Tibial artery (tissue), 4 donors: ENCODE measurements at regions not wholly inside any gene's neighbourhood (a gene's known extent, or its start where the extent isn't known, plus 50 kb on each side); places are given as distances from the start of the nearest gene placed in this dataset.

Experiments used
- DNase-seq, 2 donors: peaks; one replicate each; pipeline ENCODE4 v3.0.0-alpha.2; 2019
- H3K27ac ChIP-seq, 2 donors: fragments of 200-600 bp; sonication (generic) in 1 of 2; 1 replicate in 1 of 2; 2 replicates in 1 of 2; pipeline ENCODE4 v1.5.1; 2018 to 2019; ENCODE audit warnings: mild to moderate bottlenecking in 1 of 2
- H3K27me3 ChIP-seq, 2 donors: fragments of 200-600 bp; sonication (generic) in 1 of 2; one replicate each; pipeline versions ENCODE4 v1.5.1 to v1.6.0; 2016 to 2019
- H3K36me3 ChIP-seq, 3 donors: fragments of 200-600 bp; sonication (generic) in 2 of 3; one replicate each; pipeline ENCODE4 v1.5.1; 2016 to 2019; ENCODE audit warnings: mild to moderate bottlenecking in 2 of 3
- H3K4me1 ChIP-seq, 4 donors: fragments of 200-600 bp; sonication (generic) in 2 of 4; 1 replicate in 3 of 4; 2 replicates in 1 of 4; pipeline ENCODE4 v1.5.1; 2016 to 2019
- H3K4me3 ChIP-seq, 2 donors: fragments of 200-600 bp; sonication (generic) in 1 of 2; 1 replicate in 1 of 2; 2 replicates in 1 of 2; pipeline ENCODE4 v1.5.1; 2018 to 2019; ENCODE audit warnings: mild to moderate bottlenecking in 2 of 2
- H3K9me3 ChIP-seq, 3 donors: fragments of 200-600 bp; sonication (generic) in 1 of 3; one replicate each; pipeline ENCODE4 v1.5.1; 2016 to 2019
- CTCF ChIP-seq, 2 experiments: fragments of 200-600 bp in 1 of 2; fragments of 450-650 bp in 1 of 2; IDR thresholded peaks; one replicate each; pipeline ENCODE4 v1.5.1; 2017 to 2019; ENCODE audit warnings: antibody characterized with exemption in 2 of 2, mild to moderate bottlenecking in 1 of 2, moderate library complexity in 1 of 2
- intact Hi-C: fragments of 100-400 bp; cut with DNase I; formaldehyde crosslinking; loops from one replicate; pipeline ENCODE4 v1.15.0; 2023; ENCODE audit warnings: low total_unique reads

- H3K27ac ChIP-seq = no peak overlapping the region
- no peaks in the 10 kb centered on the region for H3K36me3 ChIP-seq
- intact Hi-C loops = no loop called here
- H3K4me1 ChIP-seq = no peaks in the 10 kb centered on the region
- no peak overlapping the region for H3K4me3 ChIP-seq
- no peak for TF ChIP-seq CTCF (IDR thresholded peaks at IDR 0.05)
- no peaks in the 10 kb centered on the region for H3K9me3 ChIP-seq
- no peaks in the 10 kb centered on the region for H3K27me3 ChIP-seq
- no peak for DNase-seq
Observed at GRCh38 chr4:179563741-179564140, 2121.5 kb upstream of the AGA start.

DNA sequence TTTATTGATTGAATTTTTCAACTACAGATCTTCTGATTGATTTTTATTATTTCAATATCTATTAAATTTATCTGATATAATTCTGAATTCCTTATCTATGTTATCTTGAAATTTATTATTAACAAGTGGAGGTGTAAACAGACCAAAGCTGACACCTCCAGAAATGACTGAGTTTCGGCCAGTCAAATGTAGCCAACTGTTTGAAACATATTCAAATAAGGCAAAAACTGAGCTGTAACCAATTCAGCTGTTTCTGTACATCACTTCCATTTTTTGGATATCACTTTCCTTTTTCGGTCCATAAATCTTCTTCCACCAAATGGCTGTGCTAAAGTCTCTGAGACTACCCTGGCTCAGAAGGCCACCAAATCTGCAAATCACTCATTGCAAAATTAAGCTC lies 2127.3 kb upstream of the AGA start:
- H3K4me3 ChIP-seq = no peak overlapping the region
- no peak for TF ChIP-seq CTCF (IDR thresholded peaks at IDR 0.05)
- no peaks in the 10 kb centered on the region for H3K9me3 ChIP-seq
- intact Hi-C loops = no loop called here
- no peaks in the 10 kb centered on the region for H3K27me3 ChIP-seq
- no peak overlapping the region for H3K27ac ChIP-seq
- no peaks in the 10 kb centered on the region for H3K4me1 ChIP-seq
- DNase-seq = no peak
- no peaks in the 10 kb centered on the region for H3K36me3 ChIP-seq

DNA sequence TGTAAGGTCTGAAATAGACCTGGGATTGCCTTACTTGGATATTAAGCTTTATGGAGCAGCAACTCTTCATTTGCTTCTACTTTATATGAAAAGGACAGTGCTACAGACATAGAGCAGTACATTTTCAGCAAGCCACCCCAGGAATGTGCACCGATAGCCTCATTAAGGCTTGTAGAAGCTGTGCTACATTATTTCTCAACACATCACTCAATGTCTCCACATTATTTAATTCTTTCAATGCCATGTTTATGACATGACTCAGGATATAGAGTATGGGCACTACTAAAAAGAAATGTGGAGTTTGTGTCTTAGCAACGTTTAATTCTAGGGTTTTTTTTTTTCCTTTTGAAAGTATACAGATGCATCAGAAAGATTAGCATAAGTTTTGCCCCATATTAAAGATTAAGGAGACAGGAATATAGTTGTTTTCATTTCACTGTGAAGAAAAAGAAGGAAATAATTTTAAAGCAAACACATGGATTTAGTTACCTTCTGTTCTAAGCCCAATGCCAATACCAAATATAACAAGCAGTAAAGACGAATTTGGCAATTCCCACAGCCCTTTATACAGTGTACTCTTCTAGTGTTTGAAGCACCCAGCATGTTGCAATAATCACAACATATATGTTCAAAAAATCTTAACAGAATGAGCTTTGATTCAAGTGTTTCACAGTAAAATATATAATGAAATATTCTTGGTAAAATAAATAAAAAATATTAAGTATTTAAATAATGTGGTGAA lies 2140.1 kb upstream of the AGA start:
- Histone ChIP-seq H3K36me3 (no peaks in the 10 kb centered on the region), H3K27me3 (no peaks in the 10 kb centered on the region), H3K4me1 (no peaks in the 10 kb centered on the region), H3K27ac (no peak overlapping the region), H3K4me3 (no peak overlapping the region), H3K9me3 (peaks cover 0 to 5% (median 0%) of the 10 kb centered on the region in 3 donors)
- TF ChIP-seq CTCF (IDR thresholded peaks at IDR 0.05) = no peak
- intact Hi-C loops = no loop called here
- no peak for DNase-seq

GRCh38 chr4:179583221-179583620 lies 2141.0 kb upstream of the AGA start:
- Histone ChIP-seq H3K9me3 (peaks cover 0 to 2% (median 0%) of the 10 kb centered on the region in 3 donors), H3K36me3 (no peaks in the 10 kb centered on the region), H3K27me3 (no peaks in the 10 kb centered on the region), H3K27ac (no peak overlapping the region), H3K4me3 (no peak overlapping the region), H3K4me1 (no peaks in the 10 kb centered on the region)
- no peak for DNase-seq
- no peak for TF ChIP-seq CTCF (IDR thresholded peaks at IDR 0.05)
- intact Hi-C loops = no loop called here

DNA sequence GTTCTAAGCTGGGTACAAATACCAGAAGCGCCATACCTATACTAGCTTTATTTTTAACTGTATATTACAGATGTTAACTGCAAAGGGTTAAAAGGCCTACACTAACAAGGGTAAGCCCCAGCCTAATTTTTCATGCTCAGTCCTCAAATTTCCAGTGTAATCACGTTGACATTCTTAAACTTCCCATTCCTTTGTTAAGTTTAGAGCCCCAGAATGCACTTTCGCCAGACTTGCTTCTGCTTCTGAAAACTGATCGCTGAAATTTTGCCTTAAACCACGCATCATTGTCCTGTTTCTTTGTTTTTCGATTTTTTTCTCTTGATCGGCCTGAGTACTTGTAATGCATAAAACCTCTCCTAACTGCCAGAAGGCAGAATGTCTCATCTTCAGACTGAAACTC lies 2141.9 kb upstream of the AGA start:
- Histone ChIP-seq H3K27me3 (no peaks in the 10 kb centered on the region), H3K4me3 (no peak overlapping the region), H3K36me3 (no peaks in the 10 kb centered on the region), H3K4me1 (no peaks in the 10 kb centered on the region), H3K9me3 (no peaks in the 10 kb centered on the region), H3K27ac (no peak overlapping the region)
- intact Hi-C loops = no loop called here
- DNase-seq = no peak
- no peak for TF ChIP-seq CTCF (IDR thresholded peaks at IDR 0.05)

GRCh38 chr4:179585761-179586160 lies 2143.5 kb upstream of the AGA start:
- intact Hi-C loops = no loop called here
- DNase-seq = no peak
- Histone ChIP-seq H3K4me3 (no peak overlapping the region), H3K9me3 (no peaks in the 10 kb centered on the region), H3K4me1 (no peaks in the 10 kb centered on the region), H3K36me3 (no peaks in the 10 kb centered on the region), H3K27ac (no peak overlapping the region), H3K27me3 (no peaks in the 10 kb centered on the region)
- TF ChIP-seq CTCF (IDR thresholded peaks at IDR 0.05) = no peak
